ENCODE measurements at regions not wholly inside any gene's neighbourhood (a gene's known extent, or its start where the extent isn't known, plus 50 kb on each side); places are given as distances from the start of the nearest gene placed in this dataset.

- H3K4me3 ChIP-seq: no peak overlapping the region
- WGBS: 67% methylated on average over 10 of the region's 10 CpGs
- no peak overlapping the region for H3K27ac ChIP-seq (replicated peaks in 1 of 4)
- H3K4me1 ChIP-seq: no peaks in the 10 kb centered on the region
- TF ChIP-seq POLR2A (IDR thresholded peaks at IDR 0.05; ENCODE audit: low read depth): no peak
- TF ChIP-seq CTCF (IDR thresholded peaks at IDR 0.05): no peak
- TF ChIP-seq EP300 (IDR thresholded peaks at IDR 0.05): no peak
- TF ChIP-seq POLR2AphosphoS5 (IDR thresholded peaks at IDR 0.05): no peak
- no peaks in the 10 kb centered on the region for H3K36me3 ChIP-seq
- intact Hi-C loops (cut with DNase I): no loop called here
- no peak for DNase-seq (ENCODE audit: extremely low spot score)
- H3K9me3 ChIP-seq: no peaks in the 10 kb centered on the region
- no peaks in the 10 kb centered on the region for H3K27me3 ChIP-seq
These were observed 255.3 kb upstream of the TSHZ3 start for GRCh38 chr19:31604493-31605040.

GRCh38 chr19:31610018-31610417 is 260.8 kb upstream of the TSHZ3 start:
- Histone ChIP-seq H3K9me3 (no peaks in the 10 kb centered on the region), H3K27ac (replicated peaks in 1 of 4) (no peak overlapping the region), H3K36me3 (no peaks in the 10 kb centered on the region), H3K27me3 (no peaks in the 10 kb centered on the region), H3K4me1 (peaks cover 0 to 9% (median 7%) of the 10 kb centered on the region in 4 donors), H3K4me3 (no peak overlapping the region)
- TF ChIP-seq CTCF (IDR thresholded peaks at IDR 0.05) (no peak), POLR2A (IDR thresholded peaks at IDR 0.05; ENCODE audit: low read depth) (no peak), POLR2AphosphoS5 (IDR thresholded peaks at IDR 0.05) (no peak), EP300 (IDR thresholded peaks at IDR 0.05) (no peak)
- 98% methylated on average over 8 of the region's 8 CpGs for WGBS
- no peak for DNase-seq (ENCODE audit: extremely low spot score)
- intact Hi-C loops (cut with DNase I): no loop called here

GRCh38 chr19:31611046-31611877 is 262.0 kb upstream of the TSHZ3 start:
- TF ChIP-seq POLR2AphosphoS5 (IDR thresholded peaks at IDR 0.05): no peak
- TF ChIP-seq CTCF (IDR thresholded peaks at IDR 0.05): no peak
- no peak for TF ChIP-seq POLR2A (IDR thresholded peaks at IDR 0.05; ENCODE audit: low read depth)
- TF ChIP-seq EP300 (IDR thresholded peaks at IDR 0.05): no peak

DNA sequence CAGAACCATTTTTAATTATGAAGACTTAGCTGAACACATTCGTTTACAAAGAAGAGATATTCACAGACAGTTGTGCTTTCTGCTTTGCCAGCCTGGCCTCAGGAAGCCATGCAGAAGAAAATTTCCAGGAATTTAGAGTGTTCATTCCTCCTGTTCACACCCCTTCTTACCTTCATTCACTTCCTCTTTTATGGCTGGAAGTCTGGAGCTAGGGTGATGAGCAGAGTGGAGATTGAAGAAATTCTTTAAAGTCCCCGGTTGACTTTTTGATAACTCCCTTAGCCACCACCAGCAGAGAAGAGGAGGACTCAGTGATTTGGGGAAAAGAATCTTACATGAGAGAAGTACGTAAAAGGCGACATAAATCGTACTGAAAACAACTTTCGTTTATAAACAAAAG is 263.6 kb upstream of the TSHZ3 start:
- TF ChIP-seq CTCF (IDR thresholded peaks at IDR 0.05): no peak
- no peak for TF ChIP-seq POLR2AphosphoS5 (IDR thresholded peaks at IDR 0.05)
- no peak for TF ChIP-seq EP300 (IDR thresholded peaks at IDR 0.05)
- no peak for TF ChIP-seq POLR2A (IDR thresholded peaks at IDR 0.05; ENCODE audit: low read depth)
- intact Hi-C loops (cut with DNase I): no loop called here
- no peak overlapping the region for H3K4me3 ChIP-seq
- DNase-seq (ENCODE audit: extremely low spot score): no peak
- H3K27ac ChIP-seq (replicated peaks in 1 of 4): no peak overlapping the region
- H3K27me3 ChIP-seq: no peaks in the 10 kb centered on the region
- H3K4me1 ChIP-seq: peaks cover 0 to 9% (median 7%) of the 10 kb centered on the region in 4 donors
- H3K9me3 ChIP-seq: no peaks in the 10 kb centered on the region
- 77% methylated on average over 6 of the region's 6 CpGs for WGBS
- H3K36me3 ChIP-seq: no peaks in the 10 kb centered on the region

More at GRCh38 chr19:31611046-31611877, 262.0 kb upstream of the TSHZ3 start:
- no peak overlapping the region for H3K4me3 ChIP-seq
- intact Hi-C loops (cut with DNase I): no loop called here
- DNase-seq (ENCODE audit: extremely low spot score): no peak
- H3K27ac ChIP-seq (replicated peaks in 1 of 4): no peak overlapping the region
- H3K27me3 ChIP-seq: no peaks in the 10 kb centered on the region
- H3K36me3 ChIP-seq: no peaks in the 10 kb centered on the region
- no peaks in the 10 kb centered on the region for H3K9me3 ChIP-seq
- 76% methylated on average over 3 of the region's 3 CpGs for WGBS
- peaks cover 0 to 9% (median 7%) of the 10 kb centered on the region in 4 donors for H3K4me1 ChIP-seq

Measured in esophagus muscularis mucosa (tissue), 4 donors.